SHP77 treated with DMSO at 0.1 percent for 48 hours (cell line): ENCODE measurements at regions not wholly inside any gene's neighbourhood (a gene's known extent, or its start where the extent isn't known, plus 50 kb on each side); places are given as distances from the start of the nearest gene placed in this dataset.
"Not testable (repeated sequence)": the region's sequence is repeated elsewhere in the genome, so short reads cannot be mapped to it uniquely, and the experiment has no call there.

Experiments used
- DNase-seq: peaks from one replicate; lab custom pipeline; 2025; lab: John Stamatoyannopoulos, UW

DNA sequence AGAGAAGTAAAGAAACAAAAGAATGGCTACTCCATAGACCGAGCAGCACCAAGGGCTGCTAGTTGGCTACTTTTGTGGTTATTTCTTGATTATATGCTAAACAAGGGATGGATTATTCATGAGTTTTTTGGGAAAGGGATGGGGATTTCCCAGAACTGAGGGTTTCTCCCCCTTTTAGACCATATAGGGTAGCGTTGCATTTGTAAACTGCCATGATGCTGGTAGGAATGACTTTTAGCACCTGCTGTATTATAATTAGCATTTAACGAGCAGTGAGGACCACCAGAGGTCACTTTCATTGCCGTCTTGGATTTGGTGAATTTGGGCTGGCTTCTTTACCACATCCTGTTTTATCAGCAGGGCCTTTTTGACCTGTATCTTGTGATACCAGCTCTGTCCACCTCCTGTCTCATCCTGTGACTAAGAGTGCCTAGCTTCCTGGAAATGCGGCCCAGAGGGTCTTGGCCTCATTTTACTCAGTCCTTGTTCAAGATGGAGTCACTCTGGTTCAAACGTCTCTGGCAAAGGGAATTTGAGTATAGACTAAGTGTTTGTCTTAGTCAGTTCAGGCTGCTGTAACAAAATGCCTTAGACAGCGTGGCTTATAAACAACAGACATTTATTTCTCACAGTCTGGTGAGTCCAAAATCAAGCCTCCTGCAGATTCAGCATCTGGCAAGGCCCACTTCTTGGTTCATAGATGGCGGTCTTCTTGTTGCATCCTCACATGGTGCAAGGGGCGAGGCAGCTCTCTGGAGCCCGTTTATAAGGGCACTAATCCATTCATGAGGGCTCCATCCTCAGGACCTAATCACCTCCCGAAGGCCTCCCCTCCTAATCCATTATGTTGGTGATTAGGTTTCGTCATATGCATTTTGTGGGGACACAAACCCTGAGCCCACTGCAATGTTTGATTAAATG, 348.3 kb upstream of the SFSWAP start:
- DNase-seq: no peak

DNA sequence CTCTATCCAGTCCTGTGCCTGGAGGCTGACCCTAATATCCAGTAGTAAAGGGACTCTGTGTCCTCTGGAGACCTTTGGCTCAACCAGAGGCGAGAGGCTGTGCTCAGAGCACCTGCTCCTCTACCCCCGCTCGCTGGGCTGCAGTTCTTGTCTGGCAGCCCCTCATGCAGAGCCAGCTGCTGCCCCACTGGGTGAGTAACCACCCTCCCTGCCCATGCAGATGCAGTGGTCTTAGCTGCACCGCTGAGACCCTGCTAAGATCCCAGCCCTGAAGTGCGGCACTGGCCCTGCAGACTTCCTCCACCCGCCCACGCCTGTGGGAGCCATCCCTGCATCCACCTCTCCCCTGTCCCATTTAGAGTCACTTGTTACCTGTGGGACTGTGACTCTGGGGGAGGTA, 347.5 kb upstream of the SFSWAP start:
- no peak for DNase-seq

DNA sequence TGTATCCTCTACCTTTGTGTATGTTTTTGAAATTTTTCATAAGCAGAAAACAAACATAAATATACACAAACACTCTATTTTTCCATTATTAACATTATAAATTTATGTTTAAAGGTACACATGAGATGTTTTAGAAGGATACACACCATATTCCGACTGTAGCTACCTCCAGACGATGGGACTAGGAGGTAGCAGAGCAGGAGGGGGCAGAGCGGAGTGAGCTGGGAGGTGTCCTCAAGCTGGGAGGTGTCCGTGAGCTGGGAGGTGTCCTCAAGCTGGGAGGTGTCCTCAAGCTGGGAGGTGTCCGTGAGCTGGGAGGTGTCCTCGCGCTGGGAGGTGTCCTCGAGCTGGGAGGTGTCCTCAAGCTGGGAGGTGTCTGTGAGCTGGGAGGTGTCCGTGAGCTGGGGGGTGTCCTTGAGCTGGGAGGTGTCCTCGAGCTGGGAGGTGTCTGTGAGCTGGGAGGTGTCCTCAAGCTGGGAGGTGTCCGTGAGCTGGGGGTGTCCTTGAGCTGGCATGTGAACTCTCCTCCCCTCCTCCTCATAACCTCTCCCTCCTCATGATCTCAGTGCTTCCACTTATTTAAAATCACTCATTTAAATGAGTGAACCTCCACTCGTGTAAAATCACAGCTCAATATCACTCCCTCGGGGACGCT, 346.9 kb upstream of the SFSWAP start:
- no peak for DNase-seq

DNA sequence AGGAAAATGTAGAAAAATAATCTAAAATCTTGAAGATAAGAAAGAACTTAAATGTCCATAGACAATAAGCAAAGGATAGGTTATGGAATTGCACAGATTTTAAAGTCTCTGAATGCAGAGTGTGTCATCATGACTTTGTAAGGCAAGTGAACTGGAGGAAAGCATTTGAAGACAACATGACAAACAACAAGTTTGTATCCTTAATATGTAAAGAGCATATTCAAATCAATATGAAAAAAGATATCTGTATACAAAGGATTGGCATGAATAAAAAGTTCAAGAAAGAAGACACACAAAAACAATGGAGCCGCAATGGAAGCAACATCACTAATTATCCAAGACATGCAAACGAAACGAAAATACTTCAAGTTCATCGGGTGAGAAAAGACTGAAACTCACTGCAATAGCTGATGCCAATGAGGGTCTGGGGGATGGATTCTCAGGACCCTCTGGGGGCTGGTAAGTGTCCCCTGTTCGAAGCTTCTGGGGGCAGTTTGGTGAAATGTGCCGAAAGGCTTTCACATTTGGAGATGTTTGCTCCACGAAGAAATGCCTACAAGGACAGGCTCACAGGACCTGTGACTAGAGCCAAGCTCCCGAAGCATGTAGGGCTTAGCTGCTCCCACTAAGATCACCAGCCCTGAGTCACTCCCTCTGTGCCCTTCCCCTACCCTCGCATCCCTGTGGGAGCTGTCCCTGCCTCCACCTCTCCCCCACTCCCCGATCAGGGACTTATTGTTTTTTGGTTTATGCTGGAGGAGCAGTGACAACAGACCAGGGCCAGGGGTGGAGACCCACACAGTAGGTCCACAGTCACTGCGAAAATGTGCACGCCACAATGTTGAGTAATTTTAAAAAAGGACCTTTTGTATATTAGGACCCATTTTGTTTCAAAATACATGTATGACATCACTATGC, 345.7 kb upstream of the SFSWAP start:
- no peak for DNase-seq

DNA sequence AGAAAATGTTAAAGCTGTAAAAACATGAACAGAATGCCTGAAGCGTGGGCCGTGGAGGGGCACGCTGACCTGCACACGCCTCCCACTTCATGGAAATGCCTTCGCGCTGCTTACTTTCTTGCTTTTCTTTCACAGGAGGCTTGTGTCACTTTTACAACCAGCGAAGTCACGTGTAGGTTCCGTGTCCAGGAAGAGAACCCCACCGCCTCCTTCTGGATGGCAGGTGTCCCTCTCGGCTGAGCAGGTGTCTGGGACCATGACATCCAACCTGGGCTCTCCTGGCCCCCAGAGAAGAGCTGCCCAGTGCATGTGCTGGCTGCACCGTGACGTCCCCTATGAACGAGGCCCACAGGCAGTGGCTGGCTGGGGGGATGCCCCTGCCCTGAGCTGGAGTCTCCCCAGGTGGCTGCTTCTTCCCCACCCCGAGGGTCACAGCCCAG, 345.0 kb upstream of the SFSWAP start:
- DNase-seq: no peak

DNA sequence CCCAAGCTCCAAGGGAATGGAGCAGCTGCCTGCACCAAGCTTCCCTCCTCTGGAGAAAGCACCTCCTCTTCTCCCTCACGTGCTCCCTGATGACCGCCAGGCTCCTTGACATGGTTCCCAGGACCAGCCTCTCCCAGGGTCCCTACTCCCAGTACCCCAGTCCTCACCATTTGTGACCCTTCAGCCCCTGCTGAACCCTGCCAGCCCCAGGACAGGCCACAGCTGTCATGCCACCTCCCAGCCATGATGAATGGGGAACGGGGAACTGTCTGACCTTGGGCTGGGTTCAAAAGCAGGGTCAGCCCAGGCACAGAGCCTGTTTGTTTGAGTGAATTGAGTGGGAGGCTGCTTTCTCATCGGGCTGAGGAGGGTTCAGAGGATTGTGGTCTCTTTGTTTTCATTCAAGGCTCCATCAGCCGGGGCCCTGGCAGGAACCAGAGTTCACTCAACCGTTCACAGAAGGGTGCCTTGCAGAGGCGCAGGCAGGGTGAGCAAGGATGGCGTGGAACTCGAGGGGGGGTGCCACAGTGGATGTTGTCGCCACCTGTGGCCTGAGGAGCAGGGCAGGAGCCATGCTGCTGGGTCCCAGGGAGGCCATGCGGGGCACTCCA, 344.5 kb upstream of the SFSWAP start:
- DNase-seq: no peak

DNA sequence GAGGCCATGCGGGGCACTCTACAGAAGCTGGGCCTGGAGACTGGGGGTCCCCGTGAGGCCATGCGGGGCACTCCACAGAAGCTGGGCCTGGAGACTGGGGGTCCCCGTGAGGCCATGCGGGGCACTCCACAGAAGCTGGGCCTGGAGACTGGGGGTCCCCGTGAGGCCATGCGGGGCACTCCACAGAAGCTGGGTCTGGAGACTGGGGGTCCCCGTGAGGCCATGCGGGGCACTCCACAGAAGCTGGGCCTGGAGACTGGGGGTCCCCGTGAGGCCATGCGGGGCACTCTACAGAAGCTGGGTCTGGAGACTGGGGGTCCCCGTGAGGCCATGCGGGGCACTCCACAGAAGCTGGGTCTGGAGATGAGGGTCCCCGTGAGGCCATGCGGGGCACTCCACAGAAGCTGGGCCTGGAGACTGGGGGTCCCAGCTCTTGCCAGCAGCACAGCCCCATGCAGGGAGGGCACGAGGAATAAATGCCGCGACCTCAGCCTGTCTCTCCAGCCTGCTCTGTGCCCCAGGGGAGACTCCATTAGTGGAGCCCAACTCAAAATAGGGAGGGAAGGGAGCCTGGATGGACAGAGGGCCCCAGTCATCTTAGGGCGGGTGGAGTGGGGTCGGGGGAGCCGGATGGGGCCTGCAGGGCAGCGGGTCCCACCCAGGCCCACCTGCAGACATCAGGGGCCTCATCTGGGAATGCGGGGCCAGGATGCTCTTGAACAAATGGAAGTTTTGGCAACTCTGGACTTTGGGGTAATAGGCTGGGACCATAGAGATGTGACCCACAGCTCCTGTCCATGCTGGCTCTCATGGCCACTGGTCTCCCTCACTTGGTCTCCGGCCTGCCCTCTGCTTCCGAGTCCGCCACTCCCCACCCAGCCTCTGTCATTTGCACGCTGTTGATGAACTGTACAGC, 343.6 kb upstream of the SFSWAP start:
- DNase-seq: not testable (repeated sequence)

DNA sequence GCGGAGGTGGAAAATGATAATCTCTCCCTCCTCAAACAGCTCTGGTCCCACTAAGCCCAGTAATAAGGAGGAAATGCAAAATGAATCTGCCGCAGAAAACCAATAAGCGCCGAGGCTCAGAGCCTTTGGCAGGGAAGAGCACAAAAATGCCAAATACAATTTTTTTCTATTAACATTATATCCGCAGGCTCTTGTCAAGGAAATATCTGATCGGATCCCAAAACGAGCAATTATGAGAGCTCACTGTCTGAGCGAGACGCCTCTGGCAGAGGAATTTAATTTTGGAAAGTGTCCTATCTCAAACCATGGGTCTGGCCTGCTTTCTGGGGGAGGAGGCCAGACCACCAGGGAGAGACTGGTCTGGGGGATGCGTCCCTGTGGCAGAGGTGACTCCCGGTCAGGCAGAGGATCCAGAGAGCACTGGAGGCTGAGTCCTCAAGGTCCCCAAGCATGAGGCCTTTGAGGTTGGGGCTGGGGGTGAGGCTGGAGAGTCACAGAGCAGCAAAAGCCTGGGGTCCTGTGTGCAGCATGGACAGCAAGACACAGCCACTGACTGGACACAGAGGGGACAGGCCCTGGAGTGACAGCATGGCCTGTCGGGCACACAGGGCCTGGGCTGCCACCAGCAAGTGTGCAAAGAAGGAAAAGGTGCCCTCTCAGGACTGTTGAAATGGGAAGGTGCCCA, 342.8 kb upstream of the SFSWAP start:
- no peak for DNase-seq

DNA sequence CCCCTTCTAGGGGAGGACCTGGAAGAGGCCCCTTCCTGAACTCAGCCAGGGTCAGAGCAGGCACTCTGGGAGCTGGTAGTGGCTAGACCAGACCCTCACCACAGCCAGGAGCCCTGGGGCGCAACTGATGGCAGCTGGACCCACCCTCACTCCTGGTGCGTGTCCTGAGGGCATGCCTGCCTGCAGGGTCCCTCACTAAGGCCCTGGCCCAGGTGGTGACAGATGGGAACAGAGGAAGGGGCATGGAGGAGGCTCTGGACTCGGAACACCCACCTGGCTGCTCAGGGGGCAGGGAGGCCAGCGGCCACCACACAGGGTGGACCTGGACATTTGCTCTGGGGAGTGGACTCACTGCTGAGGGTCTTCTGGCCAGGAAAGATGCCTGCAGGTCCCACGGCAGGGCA, 342.2 kb upstream of the SFSWAP start:
- no peak for DNase-seq

DNA sequence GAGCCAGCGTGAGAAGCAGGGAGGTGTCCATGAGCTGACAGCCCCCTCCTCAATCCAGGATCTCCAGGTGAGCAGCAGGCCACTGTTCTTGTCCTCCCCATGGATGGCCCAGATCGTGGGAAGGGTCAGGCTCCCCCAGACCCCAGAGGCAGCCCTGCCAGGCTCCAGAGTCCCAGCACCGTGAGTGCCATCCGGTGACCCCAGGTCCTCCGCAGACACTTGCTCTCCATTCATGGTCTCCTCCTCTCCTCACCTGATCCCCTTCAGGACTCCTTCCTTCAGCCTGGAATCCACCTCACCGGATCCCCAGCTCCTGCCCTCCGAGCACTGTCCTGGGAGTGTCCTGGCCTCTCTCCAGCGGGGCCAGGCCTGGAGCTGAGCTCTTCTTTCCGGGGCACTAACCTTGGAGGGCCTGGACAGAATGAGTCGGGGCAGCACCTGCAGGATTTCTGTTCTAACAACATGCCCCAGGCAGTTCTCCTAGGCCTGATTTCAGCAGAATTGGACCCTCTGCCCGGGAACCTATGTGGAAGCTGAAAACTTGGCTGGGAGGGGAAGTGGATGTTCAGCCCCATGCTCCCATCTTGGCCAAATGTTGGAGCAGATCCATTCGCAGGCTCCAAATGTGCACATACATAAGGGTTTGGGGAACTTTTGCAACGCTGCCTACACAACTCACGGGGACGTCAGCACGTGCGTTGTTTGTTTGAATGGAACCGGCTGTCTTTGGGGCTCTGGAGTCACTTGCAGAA, 341.6 kb upstream of the SFSWAP start:
- DNase-seq: no peak

DNA sequence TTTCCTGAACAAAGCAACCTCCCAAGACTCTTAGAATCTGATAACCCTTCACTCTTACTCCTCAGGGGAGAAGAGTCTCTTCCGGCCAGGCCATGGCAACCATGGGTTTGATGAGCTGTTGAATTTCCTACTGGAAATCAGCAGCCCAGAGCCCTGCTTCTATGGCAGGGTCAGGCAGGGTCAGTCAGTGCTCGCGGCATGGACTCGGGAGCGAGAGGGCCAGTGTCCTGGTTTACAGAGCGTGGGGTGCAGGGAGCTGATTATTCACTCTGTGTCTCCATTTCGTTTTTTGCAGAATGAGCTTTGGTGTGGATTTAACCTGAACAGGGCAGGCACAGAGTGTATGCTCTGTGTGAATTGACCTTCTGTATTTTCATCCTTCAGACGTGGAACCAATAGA, 340.6 kb upstream of the SFSWAP start:
- no peak for DNase-seq

DNA sequence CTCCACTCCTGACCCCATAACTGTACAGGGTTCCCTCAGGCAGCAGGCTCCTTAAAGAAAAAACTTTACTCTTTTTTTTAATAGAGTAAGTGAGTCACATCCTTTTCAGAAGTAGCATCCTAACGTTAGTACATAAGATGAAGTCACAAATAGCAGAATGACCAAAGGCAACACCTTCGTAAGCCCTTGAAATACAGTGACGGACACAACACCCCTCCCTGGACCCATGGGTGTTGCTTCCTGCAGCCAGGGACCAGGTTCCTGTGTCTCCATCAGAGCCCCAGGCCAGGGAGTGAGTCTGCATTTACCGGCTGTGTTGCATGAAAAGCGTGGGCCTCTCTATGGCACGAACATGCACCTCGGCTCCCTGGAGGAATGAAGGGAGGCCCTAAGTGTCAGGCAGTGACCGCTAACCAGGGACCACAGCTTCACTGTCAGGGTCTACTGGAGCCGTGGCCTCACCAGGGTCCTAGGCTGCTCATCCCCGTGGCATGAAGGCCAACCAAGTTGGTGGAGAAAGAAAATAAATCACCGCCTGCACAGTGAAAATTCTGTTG, 340.0 kb upstream of the SFSWAP start:
- no peak for DNase-seq

DNA sequence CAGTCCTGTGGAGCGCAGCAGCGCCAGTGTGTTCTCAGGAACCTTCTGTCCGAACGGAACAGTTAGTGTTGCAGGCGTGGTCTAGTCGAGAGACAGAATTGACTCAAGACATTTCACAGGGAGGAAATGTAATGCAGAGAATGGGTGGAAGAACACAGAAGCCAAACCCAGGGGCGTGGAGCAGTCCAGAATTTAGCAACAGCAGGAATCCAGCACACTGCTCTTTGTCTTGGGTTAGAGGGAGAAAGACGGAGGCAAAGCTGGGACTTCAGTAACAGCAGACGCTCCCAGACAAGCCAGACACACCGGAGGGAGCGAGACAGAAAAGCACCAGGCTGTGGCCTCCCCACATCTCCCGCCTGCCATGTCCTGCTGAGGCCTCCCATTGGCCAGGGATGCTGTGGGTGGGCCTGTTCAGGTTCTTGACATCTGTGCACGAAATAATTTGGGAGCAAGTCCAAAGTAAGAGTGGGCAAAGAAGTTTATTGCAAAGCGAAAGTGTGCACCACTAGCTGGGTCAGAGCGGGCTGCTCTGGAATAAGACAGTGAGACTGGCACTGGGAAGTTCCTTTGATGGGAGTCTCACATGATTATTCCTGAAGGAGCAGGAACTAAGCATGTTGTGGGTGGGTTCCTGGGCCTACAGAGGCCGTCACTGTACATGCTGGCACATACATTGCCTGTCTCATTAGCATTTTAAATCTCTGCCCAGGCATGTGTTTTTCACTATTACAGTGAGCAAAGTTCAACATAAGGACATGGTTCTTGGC, 339.3 kb upstream of the SFSWAP start:
- no peak for DNase-seq

DNA sequence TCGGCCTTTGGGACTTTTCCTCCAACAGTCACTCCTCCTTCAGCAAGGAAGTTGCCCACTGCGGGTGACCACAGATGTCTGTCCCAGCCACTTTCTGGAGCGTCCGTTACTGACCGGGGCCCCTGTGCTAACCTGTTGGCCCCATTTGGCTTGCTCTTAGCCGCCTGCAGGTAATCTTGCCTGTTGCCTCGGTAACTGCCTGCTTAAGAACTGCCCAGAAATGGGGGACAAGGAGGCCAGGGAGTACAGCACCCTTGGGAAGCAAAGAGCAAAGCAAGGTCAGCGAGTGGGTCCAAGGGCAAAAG, 338.8 kb upstream of the SFSWAP start:
- no peak for DNase-seq

DNA sequence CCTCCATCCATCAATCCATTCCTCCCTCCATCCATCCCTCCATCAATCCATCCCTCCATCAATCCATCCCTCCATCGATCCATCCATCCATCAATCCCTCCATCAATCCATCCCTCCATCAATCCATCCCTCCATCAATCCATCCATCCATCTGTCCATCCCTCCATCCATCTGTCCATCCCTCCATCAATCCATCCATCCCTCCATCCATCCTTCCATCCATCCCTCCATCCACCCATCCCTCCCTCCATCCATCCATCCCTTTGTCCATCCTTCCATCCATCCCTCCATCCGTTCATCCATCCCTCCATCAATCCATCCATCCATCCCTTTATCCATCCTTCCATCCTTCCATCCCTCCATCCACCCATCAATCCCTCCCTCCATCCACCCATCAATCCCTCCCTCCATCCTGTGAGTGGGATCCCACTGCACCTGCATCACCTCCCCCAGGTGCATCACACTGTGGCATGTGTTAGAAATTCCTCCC, 338.1 kb upstream of the SFSWAP start:
- DNase-seq: no peak

DNA sequence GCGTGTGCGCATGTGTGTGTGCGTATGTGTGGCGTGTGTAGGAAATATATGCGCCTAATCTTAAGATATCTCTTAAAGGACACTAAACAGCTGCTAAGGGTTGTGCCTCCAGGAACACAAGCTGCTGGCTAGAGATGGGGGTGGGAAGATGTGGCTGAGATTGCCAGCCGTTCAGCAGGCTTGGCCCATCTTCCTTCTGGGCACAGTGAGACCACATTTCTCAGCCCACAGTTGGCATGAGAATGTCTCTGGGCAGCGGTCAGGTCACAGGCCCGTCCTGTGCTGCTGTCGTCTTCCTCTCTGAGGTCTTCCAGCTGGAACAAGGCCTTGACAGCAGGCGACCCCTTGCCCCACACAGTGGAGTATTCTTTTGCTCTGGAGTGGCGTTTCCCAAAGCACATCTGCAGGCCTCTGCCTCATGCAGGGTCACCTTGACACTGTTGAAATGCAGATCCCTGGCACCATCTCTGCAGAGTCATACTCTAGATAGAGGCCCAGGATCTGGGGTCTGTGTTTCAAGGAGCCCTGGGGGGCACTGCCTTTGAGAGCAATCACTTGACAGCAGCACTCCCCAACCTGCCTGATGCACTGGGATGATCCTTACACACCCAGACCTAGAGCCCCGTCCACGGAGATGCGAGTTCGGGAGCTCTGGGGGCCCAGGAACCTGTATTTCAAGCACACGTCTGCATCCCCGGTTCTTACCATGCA, 335.5 kb upstream of the SFSWAP start:
- no peak for DNase-seq

DNA sequence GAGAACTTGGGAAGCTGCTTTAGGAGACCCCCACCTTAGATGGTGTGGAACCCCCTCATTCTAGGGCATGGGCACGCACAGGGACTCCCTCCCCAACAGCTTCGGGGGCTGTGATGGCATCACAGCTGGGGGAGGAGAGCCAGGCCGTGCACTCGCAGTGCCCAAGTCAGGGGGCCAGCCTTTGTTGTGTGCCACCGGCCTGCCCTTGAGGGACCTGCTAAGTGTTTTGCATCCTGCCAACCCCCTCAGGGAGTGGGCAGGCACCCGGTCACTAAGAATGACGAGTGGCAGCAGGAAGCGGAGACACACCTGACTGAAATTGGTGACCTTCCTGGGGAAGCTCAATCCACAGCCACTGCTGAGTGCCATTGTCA, 334.9 kb upstream of the SFSWAP start:
- no peak for DNase-seq
